Neutrophil (primary cell): ENCODE measurements at regions not wholly inside any gene's neighbourhood (a gene's known extent, or its start where the extent isn't known, plus 50 kb on each side); places are given as distances from the start of the nearest gene placed in this dataset.

ENCODE experiments used
- H3K27ac ChIP-seq: fragments of 200-600 bp; sonication (generic); 2 replicates; pipeline ENCODE4 v1.5.1; 2016; ENCODE audit warnings: mild to moderate bottlenecking, moderate library complexity
- H3K27me3 ChIP-seq: fragments of 200-600 bp; sonication (generic); 2 replicates; pipeline ENCODE4 v1.6.0; 2016; ENCODE audit warnings: mild to moderate bottlenecking
- H3K36me3 ChIP-seq: fragments of 200-600 bp; sonication (generic); 2 replicates; pipeline ENCODE4 v1.5.1; 2017
- H3K4me1 ChIP-seq, 2 experiments: fragments of 200-600 bp in 1 of 2; sonication (generic) in 1 of 2; 1 replicate in 1 of 2; 2 replicates in 1 of 2; pipeline versions ENCODE4 v1.5.1 to v1.6.1; 2013 to 2016; ENCODE audit warnings: low read depth in 1 of 2, low read length in 1 of 2, mild to moderate bottlenecking in 1 of 2, moderate library complexity in 1 of 2; ENCODE audit not compliant: control insufficient read depth in 1 of 2, insufficient read depth in 1 of 2
- H3K4me3 ChIP-seq, 2 experiments: fragments of 200-600 bp in 1 of 2; sonication (generic) in 1 of 2; 1 replicate in 1 of 2; 2 replicates in 1 of 2; pipeline ENCODE4 v1.5.1; 2013 to 2016; ENCODE audit warnings: low read depth in 1 of 2, low read length in 1 of 2, mild to moderate bottlenecking in 1 of 2, moderate library complexity in 1 of 2
- H3K9me3 ChIP-seq: fragments of 200-600 bp; sonication (generic); 2 replicates; pipeline ENCODE4 v1.5.1; 2016
- CTCF ChIP-seq: fragments of 200-600 bp; sonication (generic); IDR thresholded peaks from 2 replicates; pipeline ENCODE4 v1.5.1; 2016; ENCODE audit warnings: antibody characterized with exemption

- Histone ChIP-seq H3K36me3 (no peaks in the 10 kb centered on the region), H3K9me3 (no peaks in the 10 kb centered on the region), H3K4me3 (no peak overlapping the region), H3K4me1 (no peaks in the 10 kb centered on the region), H3K27ac (no peak overlapping the region), H3K27me3 (no peaks in the 10 kb centered on the region)
- TF ChIP-seq CTCF = no peak
Observed at GRCh38 chr9:75797085-75797580, 93.3 kb upstream of the PCSK5 start.

- Histone ChIP-seq H3K4me1 (no peaks in the 10 kb centered on the region), H3K27me3 (no peaks in the 10 kb centered on the region), H3K4me3 (no peak overlapping the region), H3K9me3 (no peaks in the 10 kb centered on the region), H3K27ac (no peak overlapping the region), H3K36me3 (no peaks in the 10 kb centered on the region)
- no peak for TF ChIP-seq CTCF
Observed at GRCh38 chr9:75798505-75798904, 92.0 kb upstream of the PCSK5 start.

- Histone ChIP-seq H3K4me3 (no peak overlapping the region), H3K27me3 (no peaks in the 10 kb centered on the region), H3K36me3 (no peaks in the 10 kb centered on the region), H3K4me1 (no peaks in the 10 kb centered on the region), H3K9me3 (no peaks in the 10 kb centered on the region), H3K27ac (no peak overlapping the region)
- no peak for TF ChIP-seq CTCF
Observed at GRCh38 chr9:75803130-75803529, 87.3 kb upstream of the PCSK5 start.

DNA sequence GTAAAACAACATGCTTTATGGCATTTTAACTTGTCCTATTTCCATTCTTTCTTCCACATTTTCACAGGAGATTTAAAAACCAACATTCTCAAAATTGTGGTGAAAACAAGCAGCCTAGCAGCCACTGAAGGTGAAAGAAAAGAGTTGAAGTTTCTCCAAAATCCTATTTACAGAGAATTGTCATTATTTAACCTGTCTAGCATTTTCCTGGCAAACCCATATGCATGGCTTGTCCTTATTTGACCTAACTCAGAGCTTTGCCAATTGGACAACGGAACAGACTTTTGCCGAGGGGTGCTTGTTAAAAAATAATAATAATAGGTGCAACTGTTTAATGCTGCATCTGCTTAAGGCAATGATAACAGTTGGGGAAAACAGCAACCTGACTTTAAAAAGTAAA lies 80.4 kb upstream of the PCSK5 start:
- H3K9me3 ChIP-seq = no peaks in the 10 kb centered on the region
- no peaks in the 10 kb centered on the region for H3K27me3 ChIP-seq
- H3K4me3 ChIP-seq = no peak overlapping the region
- H3K36me3 ChIP-seq = no peaks in the 10 kb centered on the region
- no peak overlapping the region for H3K27ac ChIP-seq
- no peaks in the 10 kb centered on the region for H3K4me1 ChIP-seq
- TF ChIP-seq CTCF = no peak

DNA sequence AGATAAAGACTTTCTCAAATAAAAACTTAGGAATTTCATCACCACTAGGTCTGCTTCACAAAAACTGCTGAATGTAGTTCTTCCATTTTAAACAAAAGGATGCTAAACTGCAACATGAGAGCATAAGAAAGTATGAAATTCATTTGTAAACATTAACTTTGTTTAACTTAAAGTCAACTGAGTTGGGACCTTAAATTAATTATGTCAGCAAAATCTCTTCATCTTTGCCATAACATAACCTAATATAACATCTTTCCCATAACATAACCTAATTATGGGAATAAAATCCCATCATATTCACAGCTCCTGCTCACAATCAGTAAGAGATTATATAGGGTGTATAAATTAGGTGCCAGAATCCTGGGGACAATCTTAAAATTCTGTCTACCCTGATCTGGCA lies 78.8 kb upstream of the PCSK5 start:
- TF ChIP-seq CTCF = no peak
- Histone ChIP-seq H3K9me3 (no peaks in the 10 kb centered on the region), H3K4me1 (no peaks in the 10 kb centered on the region), H3K36me3 (no peaks in the 10 kb centered on the region), H3K4me3 (no peak overlapping the region), H3K27ac (no peak overlapping the region), H3K27me3 (no peaks in the 10 kb centered on the region)

DNA sequence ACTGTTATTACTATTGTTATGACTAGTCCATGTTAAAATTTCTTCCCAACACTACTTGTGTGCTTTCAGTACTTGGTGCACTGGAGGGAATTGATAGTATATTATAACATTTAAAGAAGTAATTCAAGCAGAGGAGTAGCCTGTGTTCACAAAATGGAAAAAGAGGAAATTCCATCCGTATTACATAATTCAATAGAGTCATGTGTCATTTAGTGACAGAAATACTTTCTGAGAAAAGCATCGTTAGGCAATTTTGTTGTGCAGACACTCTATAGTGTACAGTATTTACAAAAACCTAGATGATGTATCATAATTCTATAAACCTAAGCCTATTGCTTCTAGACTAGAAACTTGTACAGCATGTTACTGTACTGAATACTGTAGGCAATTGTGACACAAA lies 78.3 kb upstream of the PCSK5 start:
- no peak for TF ChIP-seq CTCF
- H3K9me3 ChIP-seq = no peaks in the 10 kb centered on the region

More for the DNA sequence above, 78.3 kb upstream of the PCSK5 start:
- Histone ChIP-seq H3K4me3 (no peak overlapping the region), H3K27ac (no peak overlapping the region), H3K36me3 (no peaks in the 10 kb centered on the region), H3K4me1 (no peaks in the 10 kb centered on the region), H3K27me3 (no peaks in the 10 kb centered on the region)
